Endodermal cell (in vitro differentiated cells): ENCODE measurements at regions not wholly inside any gene's neighbourhood (a gene's known extent, or its start where the extent isn't known, plus 50 kb on each side); places are given as distances from the start of the nearest gene placed in this dataset.

Experiments
- DNase-seq: peaks from one replicate; pipeline ENCODE4 v3.0.0-alpha.2; 2017
- H3K27ac ChIP-seq: 2 replicates; pipeline ENCODE4 v1.5.1; 2013; ENCODE audit warnings: mild to moderate bottlenecking, low read depth, low read length, moderate library complexity
- H3K27me3 ChIP-seq: 2 replicates; pipeline ENCODE4 v1.6.1; 2013; ENCODE audit warnings: mild to moderate bottlenecking, low read length, moderate library complexity; ENCODE audit not compliant: insufficient read depth, control insufficient read depth, poor library complexity, severe bottlenecking
- H3K36me3 ChIP-seq: 2 replicates; pipeline ENCODE4 v1.7.0; 2013; ENCODE audit warnings: mild to moderate bottlenecking, low read length, moderate library complexity; ENCODE audit not compliant: control insufficient read depth, insufficient read depth
- H3K4me1 ChIP-seq: one replicate; pipeline ENCODE4 v1.7.0; 2013; ENCODE audit warnings: low read length; ENCODE audit not compliant: control insufficient read depth, insufficient read depth
- H3K4me3 ChIP-seq: 2 replicates; pipeline ENCODE4 v1.5.1; 2013; ENCODE audit warnings: mild to moderate bottlenecking, low read length, moderate library complexity
- H3K9ac ChIP-seq: 2 replicates; pipeline ENCODE4 v1.6.1; 2013; ENCODE audit warnings: mild to moderate bottlenecking, low read length, moderate library complexity; ENCODE audit not compliant: poor library complexity, severe bottlenecking; ENCODE audit errors: extremely low read depth
- H3K9me3 ChIP-seq: 2 replicates; pipeline ENCODE4 v1.6.1; 2013; ENCODE audit warnings: mild to moderate bottlenecking, low read length, moderate library complexity; ENCODE audit not compliant: control insufficient read depth
- H3K27ac Mint-ChIP-seq: 2 replicates; pipeline ENCODE4 v1.8.0; 2020; ENCODE audit warnings: mixed read lengths
- H3K27me3 Mint-ChIP-seq: 2 replicates; pipeline ENCODE4 v1.8.0; 2021; ENCODE audit warnings: mild to moderate bottlenecking, mixed read lengths; ENCODE audit not compliant: insufficient read depth
- H3K36me3 Mint-ChIP-seq: 2 replicates; pipeline ENCODE4 v1.8.0; 2020; ENCODE audit warnings: low read depth, mixed read lengths
- H3K4me1 Mint-ChIP-seq: 2 replicates; pipeline ENCODE4 v1.8.0; 2020; ENCODE audit warnings: mixed read lengths
- H3K4me3 Mint-ChIP-seq: 2 replicates; pipeline ENCODE4 v1.8.0; 2020; ENCODE audit warnings: mild to moderate bottlenecking, moderate library complexity, mixed read lengths
- H3K9me3 Mint-ChIP-seq: 2 replicates; pipeline ENCODE4 v1.8.0; 2020; ENCODE audit warnings: mild to moderate bottlenecking, mixed read lengths
- WGBS, 2 experiments: methylation state at CpG; one replicate each; pipeline versions ENCODE4 v1.1.5 to v1.1.7; 2013; ENCODE audit warnings: missing lambda C conversion rate in 2 of 2, mixed read lengths in 1 of 2; ENCODE audit not compliant: insufficient coverage in 1 of 2, insufficient read length in 1 of 2; 5-methylcytosine and 5-hydroxymethylcytosine counted together
- TF ChIP-seq, protein P1 (sequence below): fragments of 200-600 bp; sonication (generic); conservative IDR thresholded peaks from 2 replicates; pipeline ENCODE4 v1.5.0; 2021; ENCODE audit warnings: antibody characterized with exemption, mild to moderate bottlenecking

DNA sequence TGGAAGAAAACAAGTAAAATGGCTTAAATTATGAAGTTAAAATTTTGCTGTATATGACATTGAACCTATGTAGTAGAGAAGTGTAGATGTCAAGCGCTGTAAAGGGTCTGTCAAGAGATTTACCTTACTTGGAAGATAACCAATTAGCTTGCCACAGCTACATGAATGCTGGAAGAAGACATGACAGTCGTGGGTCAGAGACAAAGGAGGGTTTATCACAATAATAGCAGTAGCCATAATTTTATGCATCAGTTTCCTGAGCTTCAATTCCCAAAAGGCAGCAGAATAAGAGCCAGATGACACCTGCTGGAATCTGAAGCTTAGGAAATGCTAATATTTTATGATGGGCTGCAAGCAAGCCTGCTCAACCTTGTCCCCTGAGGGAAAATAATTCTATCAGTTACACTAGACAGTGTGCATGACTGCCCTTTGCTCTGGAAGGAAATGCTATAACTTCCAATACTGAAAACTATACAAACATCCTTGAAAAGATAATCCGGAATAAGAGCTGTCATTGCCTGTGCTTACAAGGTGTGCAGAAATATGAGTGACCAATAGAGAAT lies 292.9 kb downstream of the PRDM5 start:
- no peak overlapping the region for H3K4me3 ChIP-seq
- H3K4me1 Mint-ChIP-seq, result no peaks in the 10 kb centered on the region
- H3K4me3 Mint-ChIP-seq, result no peak overlapping the region
- no peak overlapping the region for H3K27ac ChIP-seq
- no peaks in the 10 kb centered on the region for H3K9me3 ChIP-seq
- WGBS, 2 experiments, result 75 to 81% methylated on average over 3 of the region's 3 CpGs
- H3K9ac ChIP-seq, result no peak overlapping the region
- no peaks in the 10 kb centered on the region for H3K27me3 ChIP-seq
- H3K27me3 Mint-ChIP-seq, result no peaks in the 10 kb centered on the region
- TF ChIP-seq, protein P1, sequence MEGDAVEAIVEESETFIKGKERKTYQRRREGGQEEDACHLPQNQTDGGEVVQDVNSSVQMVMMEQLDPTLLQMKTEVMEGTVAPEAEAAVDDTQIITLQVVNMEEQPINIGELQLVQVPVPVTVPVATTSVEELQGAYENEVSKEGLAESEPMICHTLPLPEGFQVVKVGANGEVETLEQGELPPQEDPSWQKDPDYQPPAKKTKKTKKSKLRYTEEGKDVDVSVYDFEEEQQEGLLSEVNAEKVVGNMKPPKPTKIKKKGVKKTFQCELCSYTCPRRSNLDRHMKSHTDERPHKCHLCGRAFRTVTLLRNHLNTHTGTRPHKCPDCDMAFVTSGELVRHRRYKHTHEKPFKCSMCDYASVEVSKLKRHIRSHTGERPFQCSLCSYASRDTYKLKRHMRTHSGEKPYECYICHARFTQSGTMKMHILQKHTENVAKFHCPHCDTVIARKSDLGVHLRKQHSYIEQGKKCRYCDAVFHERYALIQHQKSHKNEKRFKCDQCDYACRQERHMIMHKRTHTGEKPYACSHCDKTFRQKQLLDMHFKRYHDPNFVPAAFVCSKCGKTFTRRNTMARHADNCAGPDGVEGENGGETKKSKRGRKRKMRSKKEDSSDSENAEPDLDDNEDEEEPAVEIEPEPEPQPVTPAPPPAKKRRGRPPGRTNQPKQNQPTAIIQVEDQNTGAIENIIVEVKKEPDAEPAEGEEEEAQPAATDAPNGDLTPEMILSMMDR, result no peak
- no peak overlapping the region for H3K27ac Mint-ChIP-seq
- no peaks in the 10 kb centered on the region for H3K36me3 ChIP-seq
- DNase-seq, result no peak
- no peaks in the 10 kb centered on the region for H3K9me3 Mint-ChIP-seq
- no peaks in the 10 kb centered on the region for H3K4me1 ChIP-seq
- H3K36me3 Mint-ChIP-seq, result no peaks in the 10 kb centered on the region

DNA sequence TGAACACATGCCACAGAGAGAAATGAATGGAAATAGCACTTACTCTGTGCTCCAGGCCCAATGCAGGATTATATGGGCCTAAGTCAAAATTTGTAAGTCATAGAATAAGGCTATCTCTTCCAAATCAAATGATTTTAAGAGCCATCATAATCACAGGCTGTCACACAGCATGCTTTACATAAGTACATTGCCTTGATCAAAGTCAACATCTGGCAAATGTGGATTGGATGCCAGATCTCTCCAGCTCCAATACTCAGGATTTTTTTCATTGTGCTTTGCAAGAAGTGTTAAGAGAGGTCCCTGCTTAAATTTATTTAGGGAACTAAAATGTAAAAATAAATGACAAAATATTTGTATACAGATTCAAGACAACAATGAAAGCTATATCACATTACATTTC lies 299.9 kb downstream of the PRDM5 start:
- no peaks in the 10 kb centered on the region for H3K27me3 ChIP-seq
- H3K4me1 Mint-ChIP-seq, result no peaks in the 10 kb centered on the region
- no peaks in the 10 kb centered on the region for H3K9me3 ChIP-seq
- H3K36me3 ChIP-seq, result no peaks in the 10 kb centered on the region
- H3K4me3 ChIP-seq, result no peak overlapping the region
- no peak overlapping the region for H3K9ac ChIP-seq
- TF ChIP-seq, protein P1, result no peak
- no peak overlapping the region for H3K27ac ChIP-seq
- H3K27me3 Mint-ChIP-seq, result no peaks in the 10 kb centered on the region
- H3K4me1 ChIP-seq, result no peaks in the 10 kb centered on the region
- H3K9me3 Mint-ChIP-seq, result no peaks in the 10 kb centered on the region
- DNase-seq, result no peak
- H3K27ac Mint-ChIP-seq, result no peak overlapping the region
- no peak overlapping the region for H3K4me3 Mint-ChIP-seq
- H3K36me3 Mint-ChIP-seq, result no peaks in the 10 kb centered on the region

DNA sequence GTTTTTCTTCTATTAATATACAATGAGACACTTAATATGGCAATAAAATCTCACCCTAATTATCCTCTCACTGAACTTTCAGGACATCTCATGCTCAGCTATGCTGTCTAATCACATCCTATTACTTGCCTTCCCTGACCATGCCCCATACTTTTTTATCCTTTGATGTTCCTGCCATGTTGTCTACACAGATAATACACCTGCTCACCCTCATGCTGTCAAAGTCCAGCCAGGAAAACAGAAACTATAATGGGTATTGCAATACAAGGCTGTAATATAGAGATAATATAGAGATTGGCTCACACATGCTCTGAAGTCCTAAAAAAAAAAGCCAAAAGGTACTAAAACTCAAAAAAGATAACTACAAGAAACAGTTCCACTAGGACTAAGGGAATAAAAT lies 305.4 kb downstream of the PRDM5 start:
- H3K4me3 ChIP-seq, result no peak overlapping the region
- H3K4me3 Mint-ChIP-seq, result no peak overlapping the region
- TF ChIP-seq, protein P1, result no peak
- H3K4me1 ChIP-seq, result no peaks in the 10 kb centered on the region
- no peaks in the 10 kb centered on the region for H3K27me3 Mint-ChIP-seq
- no peaks in the 10 kb centered on the region for H3K9me3 ChIP-seq
- peaks cover 8% of the 10 kb centered on the region for H3K4me1 Mint-ChIP-seq
- H3K36me3 Mint-ChIP-seq, result no peaks in the 10 kb centered on the region
- H3K27me3 ChIP-seq, result no peaks in the 10 kb centered on the region
- no peak overlapping the region for H3K9ac ChIP-seq
- H3K27ac ChIP-seq, result no peak overlapping the region
- H3K36me3 ChIP-seq, result no peaks in the 10 kb centered on the region
- no peaks in the 10 kb centered on the region for H3K9me3 Mint-ChIP-seq
- no peak for DNase-seq
- no peak overlapping the region for H3K27ac Mint-ChIP-seq
